GM12865 (cell line): ENCODE measurements at regions not wholly inside any gene's neighbourhood (a gene's known extent, or its start where the extent isn't known, plus 50 kb on each side); places are given as distances from the start of the nearest gene placed in this dataset.

Experiments
- DNase-seq: peaks from one replicate; pipeline ENCODE4 v3.0.0; 2010; ENCODE audit warnings: low read depth
- H3K4me3 ChIP-seq: 2 replicates; pipeline ENCODE4 v1.5.1; 2011; ENCODE audit warnings: mild to moderate bottlenecking, low read depth, low read length, control low read depth
- TF ChIP-seq, protein P1 (sequence below): IDR thresholded peaks from 2 replicates; pipeline ENCODE4 v1.5.1; 2011; ENCODE audit warnings: low read length, control low read depth, low read depth, inconsistent platforms; ENCODE audit not compliant: insufficient read depth; ENCODE audit errors: missing control alignments

GRCh38 chr6:14269436-14269835, 151.9 kb downstream of the CD83 start:
- DNase-seq = no peak
- no peak overlapping the region for H3K4me3 ChIP-seq
- TF ChIP-seq, protein P1, sequence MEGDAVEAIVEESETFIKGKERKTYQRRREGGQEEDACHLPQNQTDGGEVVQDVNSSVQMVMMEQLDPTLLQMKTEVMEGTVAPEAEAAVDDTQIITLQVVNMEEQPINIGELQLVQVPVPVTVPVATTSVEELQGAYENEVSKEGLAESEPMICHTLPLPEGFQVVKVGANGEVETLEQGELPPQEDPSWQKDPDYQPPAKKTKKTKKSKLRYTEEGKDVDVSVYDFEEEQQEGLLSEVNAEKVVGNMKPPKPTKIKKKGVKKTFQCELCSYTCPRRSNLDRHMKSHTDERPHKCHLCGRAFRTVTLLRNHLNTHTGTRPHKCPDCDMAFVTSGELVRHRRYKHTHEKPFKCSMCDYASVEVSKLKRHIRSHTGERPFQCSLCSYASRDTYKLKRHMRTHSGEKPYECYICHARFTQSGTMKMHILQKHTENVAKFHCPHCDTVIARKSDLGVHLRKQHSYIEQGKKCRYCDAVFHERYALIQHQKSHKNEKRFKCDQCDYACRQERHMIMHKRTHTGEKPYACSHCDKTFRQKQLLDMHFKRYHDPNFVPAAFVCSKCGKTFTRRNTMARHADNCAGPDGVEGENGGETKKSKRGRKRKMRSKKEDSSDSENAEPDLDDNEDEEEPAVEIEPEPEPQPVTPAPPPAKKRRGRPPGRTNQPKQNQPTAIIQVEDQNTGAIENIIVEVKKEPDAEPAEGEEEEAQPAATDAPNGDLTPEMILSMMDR = no peak

GRCh38 chr6:14270142-14270893, 152.7 kb downstream of the CD83 start:
- no peak for DNase-seq
- TF ChIP-seq, protein P1 = no peak
- H3K4me3 ChIP-seq = no peak overlapping the region

- no peak for DNase-seq
- no peak overlapping the region for H3K4me3 ChIP-seq
- TF ChIP-seq, protein P1 = no peak
These were observed 153.6 kb downstream of the CD83 start for GRCh38 chr6:14270925-14271788.

GRCh38 chr6:14271789-14272736, 154.5 kb downstream of the CD83 start:
- TF ChIP-seq, protein P1 = no peak
- DNase-seq = no peak
- no peak overlapping the region for H3K4me3 ChIP-seq

GRCh38 chr6:14272737-14273085, 155.1 kb downstream of the CD83 start:
- no peak overlapping the region for H3K4me3 ChIP-seq
- TF ChIP-seq, protein P1 = no peak
- no peak for DNase-seq

DNA sequence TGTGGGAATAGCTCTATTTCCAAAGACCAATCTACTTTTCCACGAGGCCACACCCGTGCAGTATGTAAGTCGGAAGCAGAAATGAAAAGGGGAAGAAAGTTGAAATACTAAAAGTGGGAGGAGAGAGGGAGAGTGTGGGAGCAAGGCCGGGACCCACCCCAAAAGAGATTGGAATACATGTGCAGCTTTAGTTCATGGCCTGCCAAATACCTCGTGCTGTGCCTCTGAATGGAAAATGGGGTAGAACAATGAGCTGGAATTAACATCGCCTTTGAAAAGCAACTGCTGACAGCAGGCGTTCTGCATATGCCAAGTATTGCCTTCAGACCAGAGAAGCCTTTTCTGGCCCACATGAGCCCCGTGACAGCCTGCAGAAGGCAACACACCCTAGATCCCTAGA, 155.6 kb downstream of the CD83 start:
- H3K4me3 ChIP-seq = no peak overlapping the region
- DNase-seq = no peak
- TF ChIP-seq, protein P1 = no peak
